ENCODE measurements at regions not wholly inside any gene's neighbourhood (a gene's known extent, or its start where the extent isn't known, plus 50 kb on each side); places are given as distances from the start of the nearest gene placed in this dataset.

- no peak for TF ChIP-seq PHF8 (IDR thresholded peaks at IDR 0.05; ENCODE audit: borderline replicate concordance, low read depth)
- no peak for TF ChIP-seq NR3C1 (IDR thresholded peaks at IDR 0.05)
- TF ChIP-seq MAZ (IDR thresholded peaks at IDR 0.05; ENCODE audit: borderline replicate concordance, low read depth, low read length): no peak
- TF ChIP-seq RCOR1 (IDR thresholded peaks at IDR 0.05; ENCODE audit: low read depth, low read length): no peak
- TF ChIP-seq BCL3 (IDR thresholded peaks at IDR 0.05): no peak
Observed at GRCh38 chr2:234773764-234774409, 177.9 kb upstream of the SH3BP4 start (continued).

GRCh38 chr2:234773129-234773528 is 178.7 kb upstream of the SH3BP4 start:
- TF ChIP-seq EHMT2 (IDR thresholded peaks at IDR 0.05; ENCODE audit: low read depth): no peak
- TF ChIP-seq RARB (CRISPR knock-in tag; IDR thresholded peaks at IDR 0.05): no peak
- TF ChIP-seq HOXB5 (CRISPR knock-in tag; IDR thresholded peaks at IDR 0.05): no peak
- TF ChIP-seq TFCP2L1 (CRISPR knock-in tag; IDR thresholded peaks at IDR 0.05): no peak
- no peak for TF ChIP-seq NR3C1 (IDR thresholded peaks at IDR 0.05)
- TF ChIP-seq NFE2L2 (conservative IDR thresholded peaks at IDR 0.05; ENCODE audit: low read length): peak; percentile 60
- TF ChIP-seq POLR2AphosphoS2 (conservative IDR thresholded peaks at IDR 0.05; ENCODE audit: low read length): no peak

GRCh38 chr2:234772733-234773060 is 179.1 kb upstream of the SH3BP4 start:
- ATAC-seq (no peak), FAIRE-seq (no peak), DNase-seq (ENCODE audit: low read depth in 1 of 2, low spot score in 1 of 2) (no peak)
- Histone ChIP-seq H3K27ac (peak overlapping the region in 1 of 2 experiments; percentile 69; a peak in 2 of 6 replicates), H3K9me3 (no peaks in the 10 kb centered on the region), H3K4me2 (no peak overlapping the region), H3K4me3 (no peak overlapping the region), H3K4me1 (peaks cover 17% of the 10 kb centered on the region)
- POLR2A ChIA-PET: no interaction called here
- no peak for TF ChIP-seq PBX3 (IDR thresholded peaks at IDR 0.05)
- no peak for TF ChIP-seq JUN (IDR thresholded peaks at IDR 0.05)
- TF ChIP-seq CHD2 (IDR thresholded peaks at IDR 0.05; ENCODE audit: low read length, partially characterized antibody): no peak
- TF ChIP-seq BHLHE40 (IDR thresholded peaks at IDR 0.05; ENCODE audit: low read depth, low read length): no peak
- TF ChIP-seq HOXA7 (CRISPR knock-in tag; IDR thresholded peaks at IDR 0.05): no peak
- WGBS (ENCODE audit: missing lambda C conversion rate): 94% methylated on average over 8 of the region's 8 CpGs
- CTCF ChIA-PET: interaction anchor here (1.7 kb wide), 1 partner anchor 227 kb away, joined by 4 read pairs; no protein-coding TSS in a partner anchor

More at GRCh38 chr2:234773129-234773528, 178.7 kb upstream of the SH3BP4 start:
- ChIA-PET CTCF (interaction anchor here (1.7 kb wide), 1 partner anchor 228 kb away, joined by 4 read pairs; no protein-coding TSS in a partner anchor), POLR2A (no interaction called here)
- 0 out of 6 replicates have a peak overlapping the region, but pooled peaks of 1 of the 2 experiments have one; percentile 69 for H3K27ac ChIP-seq
- H3K9me3 ChIP-seq: no peaks in the 10 kb centered on the region
- ATAC-seq (no peak), DNase-seq (ENCODE audit: low read depth in 1 of 2, low spot score in 1 of 2) (no peak), FAIRE-seq (no peak)
- H3K4me3 ChIP-seq: no peak overlapping the region
- 77% methylated on average over 5 of the region's 5 CpGs for WGBS (ENCODE audit: missing lambda C conversion rate)
- peaks cover 17% of the 10 kb centered on the region for H3K4me1 ChIP-seq
- H3K4me2 ChIP-seq: no peak overlapping the region

- Histone ChIP-seq H3K4me2 (no peak overlapping the region), H3K27ac (peak overlapping the region in 1 of 2 experiments; percentile 69; a peak in 3 of 6 replicates), H3K4me1 (peaks cover 17% of the 10 kb centered on the region), H3K9me3 (no peaks in the 10 kb centered on the region), H3K4me3 (no peak overlapping the region)
- FAIRE-seq: no peak
- ChIA-PET CTCF (interaction anchor here (1.7 kb wide), 1 partner anchor 227 kb away, joined by 4 read pairs; no protein-coding TSS in a partner anchor), POLR2A (no interaction called here)
- no peak for DNase-seq (ENCODE audit: low read depth in 1 of 2, low spot score in 1 of 2)
- TF ChIP-seq PHF8 (IDR thresholded peaks at IDR 0.05; ENCODE audit: borderline replicate concordance, low read depth) (no peak), EP300 (IDR thresholded peaks at IDR 0.05) (no peak), E2F6 (IDR thresholded peaks at IDR 0.05; ENCODE audit: borderline replicate concordance, low read depth) (no peak), CHD2 (IDR thresholded peaks at IDR 0.05; ENCODE audit: low read length, partially characterized antibody) (no peak), CBX2 (IDR thresholded peaks at IDR 0.05; ENCODE audit: borderline replicate concordance, low read depth) (no peak), TP53 (CRISPR knock-in tag; IDR thresholded peaks at IDR 0.05) (no peak), HOXA7 (CRISPR knock-in tag; IDR thresholded peaks at IDR 0.05) (no peak), CHD4 (IDR thresholded peaks at IDR 0.05; ENCODE audit: borderline replicate concordance) (no peak), BHLHE40 (IDR thresholded peaks at IDR 0.05; ENCODE audit: low read depth, low read length) (no peak), ATOH8 (CRISPR knock-in tag; IDR thresholded peaks at IDR 0.05; ENCODE audit: low read depth) (no peak), ZSCAN20 (CRISPR knock-in tag; IDR thresholded peaks at IDR 0.05) (no peak), BCL3 (IDR thresholded peaks at IDR 0.05) (no peak), HOXB13 (CRISPR knock-in tag; IDR thresholded peaks at IDR 0.05; ENCODE audit: low read depth) (no peak), EHMT2 (IDR thresholded peaks at IDR 0.05; ENCODE audit: low read depth) (no peak), ZFP36 (IDR thresholded peaks at IDR 0.05; ENCODE audit: borderline replicate concordance, partially characterized antibody) (no peak)
- 57% methylated on average over 11 of the region's 11 CpGs for WGBS (ENCODE audit: missing lambda C conversion rate)
- no peak; a peak in 1 of 6 replicates for ATAC-seq
Observed at GRCh38 chr2:234771980-234772732, 179.7 kb upstream of the SH3BP4 start.
